ENCODE measurements at regions not wholly inside any gene's neighbourhood (a gene's known extent, or its start where the extent isn't known, plus 50 kb on each side); places are given as distances from the start of the nearest gene placed in this dataset.

DNA sequence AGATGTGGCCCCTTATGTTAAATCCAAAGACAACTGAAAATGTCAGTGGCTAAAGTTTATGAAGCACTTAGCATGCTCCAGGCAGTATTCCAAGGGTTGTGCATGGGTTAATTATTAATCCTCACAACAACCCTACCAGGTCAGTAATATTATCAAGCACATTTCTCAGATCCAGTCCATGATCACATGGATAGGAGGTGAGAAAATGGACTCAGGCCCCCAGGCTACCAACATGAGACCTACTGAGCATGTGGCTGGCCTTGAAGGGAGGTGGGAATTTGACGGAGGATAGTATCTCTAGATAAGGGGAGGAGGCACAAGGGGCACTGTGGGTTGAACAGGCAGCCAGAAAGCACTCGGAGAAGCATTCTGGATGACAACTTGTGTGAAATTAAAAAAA lies 412.0 kb downstream of the MEIS1 start:
- no peak overlapping the region for H3K4me3 ChIP-seq
- H3K36me3 ChIP-seq = no peaks in the 10 kb centered on the region
- no peaks in the 10 kb centered on the region for H3K27me3 ChIP-seq
- intact Hi-C loops (cut with DNase I) = no loop called here
- WGBS = 78% methylated on average over 2 of the region's 2 CpGs
- no peaks in the 10 kb centered on the region for H3K9me3 ChIP-seq
- H3K4me1 ChIP-seq = peaks cover 0 to 27% (median 15%) of the 10 kb centered on the region in 4 donors
- TF ChIP-seq POLR2A (IDR thresholded peaks at IDR 0.05; ENCODE audit: low read depth) = no peak
- DNase-seq (ENCODE audit: extremely low spot score) = no peak
- H3K27ac ChIP-seq (replicated peaks in 1 of 4) = no peak overlapping the region

DNA sequence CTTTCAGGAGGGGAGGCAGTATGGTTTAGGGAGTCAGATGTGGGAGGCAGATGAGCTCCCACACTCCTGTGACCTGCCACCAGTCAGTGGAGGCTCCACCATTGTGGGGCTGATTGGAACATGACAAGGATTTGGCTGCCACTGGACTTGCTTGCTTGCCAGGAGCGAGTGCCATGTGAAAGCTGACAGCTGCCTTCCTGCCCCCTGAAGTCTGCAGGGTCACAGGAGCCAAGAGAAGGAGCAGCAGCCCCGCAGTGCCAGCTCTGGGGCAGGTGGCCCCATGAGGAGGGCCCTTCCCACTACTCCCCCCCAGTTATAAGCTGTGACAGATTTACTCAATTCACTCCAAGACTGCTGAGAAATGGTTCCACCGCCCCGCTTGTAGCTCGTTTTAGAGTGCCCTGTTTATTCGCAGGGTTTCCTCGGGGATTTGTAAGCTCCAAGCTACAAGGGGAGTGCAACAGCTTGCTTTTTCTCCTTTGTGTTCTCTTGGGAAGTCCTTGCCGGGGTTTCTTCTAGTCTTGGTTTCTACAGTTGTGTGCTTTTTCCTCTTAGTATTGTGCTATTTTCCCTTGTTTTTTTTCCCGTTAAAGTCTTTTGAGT lies 414.3 kb downstream of the MEIS1 start:
- TF ChIP-seq EP300 (IDR thresholded peaks at IDR 0.05) (no peak), POLR2AphosphoS5 (IDR thresholded peaks at IDR 0.05) (no peak), POLR2A (IDR thresholded peaks at IDR 0.05; ENCODE audit: low read depth) (no peak)
- TF ChIP-seq, protein P1, sequence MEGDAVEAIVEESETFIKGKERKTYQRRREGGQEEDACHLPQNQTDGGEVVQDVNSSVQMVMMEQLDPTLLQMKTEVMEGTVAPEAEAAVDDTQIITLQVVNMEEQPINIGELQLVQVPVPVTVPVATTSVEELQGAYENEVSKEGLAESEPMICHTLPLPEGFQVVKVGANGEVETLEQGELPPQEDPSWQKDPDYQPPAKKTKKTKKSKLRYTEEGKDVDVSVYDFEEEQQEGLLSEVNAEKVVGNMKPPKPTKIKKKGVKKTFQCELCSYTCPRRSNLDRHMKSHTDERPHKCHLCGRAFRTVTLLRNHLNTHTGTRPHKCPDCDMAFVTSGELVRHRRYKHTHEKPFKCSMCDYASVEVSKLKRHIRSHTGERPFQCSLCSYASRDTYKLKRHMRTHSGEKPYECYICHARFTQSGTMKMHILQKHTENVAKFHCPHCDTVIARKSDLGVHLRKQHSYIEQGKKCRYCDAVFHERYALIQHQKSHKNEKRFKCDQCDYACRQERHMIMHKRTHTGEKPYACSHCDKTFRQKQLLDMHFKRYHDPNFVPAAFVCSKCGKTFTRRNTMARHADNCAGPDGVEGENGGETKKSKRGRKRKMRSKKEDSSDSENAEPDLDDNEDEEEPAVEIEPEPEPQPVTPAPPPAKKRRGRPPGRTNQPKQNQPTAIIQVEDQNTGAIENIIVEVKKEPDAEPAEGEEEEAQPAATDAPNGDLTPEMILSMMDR (IDR thresholded peaks at IDR 0.05) = no peak
- no peak overlapping the region for H3K27ac ChIP-seq (replicated peaks in 1 of 4)
- no peak for DNase-seq (ENCODE audit: extremely low spot score)
- H3K4me1 ChIP-seq = peaks cover 0 to 49% (median 31%) of the 10 kb centered on the region in 4 donors
- intact Hi-C loops (cut with DNase I) = no loop called here
- H3K36me3 ChIP-seq = no peaks in the 10 kb centered on the region
- H3K4me3 ChIP-seq = no peak overlapping the region
- H3K27me3 ChIP-seq = no peaks in the 10 kb centered on the region
- WGBS = 71% methylated on average over 8 of the region's 9 CpGs
- no peaks in the 10 kb centered on the region for H3K9me3 ChIP-seq

DNA sequence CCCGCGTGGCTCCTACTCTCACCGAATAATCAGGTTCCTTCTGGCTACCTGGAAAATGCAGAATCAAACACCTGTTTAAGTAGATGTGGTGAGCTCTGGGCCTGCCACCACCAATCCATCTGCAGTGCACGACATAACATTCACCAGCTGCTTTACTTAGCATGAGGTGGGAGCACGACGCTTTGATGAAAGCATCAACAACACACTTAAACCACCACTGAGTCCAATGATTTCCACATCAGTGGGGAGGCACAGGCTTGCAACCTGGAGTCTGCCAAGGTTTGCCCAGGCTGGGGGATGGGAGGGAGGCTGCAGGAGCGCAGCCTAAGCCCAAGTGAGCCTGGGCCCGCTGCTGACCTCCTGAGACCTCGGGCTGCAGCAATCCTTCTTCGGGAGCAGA lies 415.5 kb downstream of the MEIS1 start:
- no peak overlapping the region for H3K4me3 ChIP-seq
- H3K36me3 ChIP-seq = no peaks in the 10 kb centered on the region
- TF ChIP-seq POLR2AphosphoS5 (IDR thresholded peaks at IDR 0.05) (no peak), EP300 (IDR thresholded peaks at IDR 0.05) (no peak)
- H3K27me3 ChIP-seq = no peaks in the 10 kb centered on the region
- WGBS = 83% methylated on average over 8 of the region's 10 CpGs
- no peak for DNase-seq (ENCODE audit: extremely low spot score)
- no peak overlapping the region for H3K27ac ChIP-seq (replicated peaks in 1 of 4)
- intact Hi-C loops (cut with DNase I) = no loop called here
- no peaks in the 10 kb centered on the region for H3K9me3 ChIP-seq
- H3K4me1 ChIP-seq = peaks cover 0 to 57% (median 38%) of the 10 kb centered on the region in 4 donors

DNA sequence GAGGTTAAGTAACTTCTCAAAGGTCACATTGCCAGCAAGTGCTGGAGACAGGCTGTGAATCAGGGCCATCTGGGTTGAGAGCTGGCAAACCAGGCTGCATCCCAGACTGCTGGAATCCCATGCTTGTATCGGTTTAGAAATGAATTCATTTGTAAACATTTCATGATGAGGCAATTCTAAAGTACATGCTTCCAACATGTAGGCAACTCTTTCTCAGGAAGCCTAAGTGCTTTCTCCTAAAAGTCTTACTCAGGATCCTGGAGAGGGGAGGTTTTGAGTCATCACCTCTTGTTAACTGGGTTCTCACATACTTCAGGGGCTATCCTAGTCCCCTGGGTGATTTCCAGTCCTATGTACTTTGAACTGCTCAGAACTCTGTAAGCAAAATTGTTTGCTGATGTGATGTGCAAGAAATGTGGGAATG lies 416.5 kb downstream of the MEIS1 start:
- intact Hi-C loops (cut with DNase I) = no loop called here
- Histone ChIP-seq H3K27ac (replicated peaks in 1 of 4) (peak overlapping the region in 2 of 4 donors; percentile 25 to 78), H3K4me3 (no peak overlapping the region), H3K27me3 (no peaks in the 10 kb centered on the region), H3K36me3 (no peaks in the 10 kb centered on the region), H3K9me3 (no peaks in the 10 kb centered on the region), H3K4me1 (peaks cover 0 to 57% (median 35%) of the 10 kb centered on the region in 4 donors)
- TF ChIP-seq POLR2AphosphoS5 (IDR thresholded peaks at IDR 0.05) = peak in 1 of 2 donors; percentile 12
- no peak for TF ChIP-seq POLR2A (IDR thresholded peaks at IDR 0.05; ENCODE audit: low read depth)
- no peak for DNase-seq (ENCODE audit: extremely low spot score)
- WGBS = 50% methylated on average over 1 of the region's 1 CpG

DNA sequence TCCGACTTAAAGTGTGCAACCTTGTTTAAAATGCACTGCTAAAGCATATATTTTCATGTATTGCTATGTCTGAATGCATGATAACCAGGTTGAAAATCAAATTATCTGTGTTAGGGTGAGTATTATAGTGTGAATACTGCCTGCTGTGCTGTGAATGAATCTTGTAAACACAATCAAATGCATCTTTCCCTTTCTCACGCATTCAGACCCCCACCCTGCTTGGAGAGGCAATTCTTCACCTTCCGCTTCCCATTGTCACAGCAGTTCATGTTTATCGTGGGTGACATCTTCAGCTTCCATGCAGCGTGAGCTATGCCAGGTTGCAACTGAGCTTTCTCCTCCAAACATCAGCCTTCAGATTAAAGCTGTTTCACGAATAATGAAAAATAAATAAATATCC lies 418.0 kb downstream of the MEIS1 start:
- Histone ChIP-seq H3K4me1 (peaks cover 0 to 57% (median 35%) of the 10 kb centered on the region in 4 donors), H3K4me3 (no peak overlapping the region), H3K36me3 (no peaks in the 10 kb centered on the region), H3K27ac (replicated peaks in 1 of 4) (peak overlapping the region; percentile 65 to 85 (median 78)), H3K9me3 (no peaks in the 10 kb centered on the region), H3K27me3 (no peaks in the 10 kb centered on the region)
- intact Hi-C loops (cut with DNase I) = no loop called here
- WGBS = 66% methylated on average over 6 of the region's 6 CpGs
- DNase-seq (ENCODE audit: extremely low spot score) = no peak
- no peak for TF ChIP-seq POLR2AphosphoS5 (IDR thresholded peaks at IDR 0.05)
- TF ChIP-seq, protein P1 (IDR thresholded peaks at IDR 0.05) = no peak
- TF ChIP-seq EP300 (IDR thresholded peaks at IDR 0.05) = no peak
- no peak for TF ChIP-seq POLR2A (IDR thresholded peaks at IDR 0.05; ENCODE audit: low read depth)

DNA sequence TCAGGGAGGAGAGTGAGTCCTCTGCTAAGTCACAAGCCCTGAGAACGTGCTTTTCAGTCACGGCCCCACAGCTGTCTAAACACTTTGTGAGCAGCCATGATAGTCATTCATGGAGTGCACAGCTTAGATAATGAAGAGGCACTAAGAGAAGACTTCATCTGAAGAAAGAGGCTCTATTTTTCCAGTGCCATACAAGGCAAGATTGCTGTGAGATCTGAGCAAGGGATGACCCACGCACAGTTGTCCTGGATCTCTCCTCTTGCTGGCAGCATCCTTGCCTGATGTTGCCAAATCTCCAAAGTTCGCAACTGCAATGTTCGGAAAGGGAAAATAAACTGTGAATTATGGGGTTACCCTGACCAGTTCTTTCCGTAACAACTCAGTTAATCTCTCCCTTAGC lies 418.7 kb downstream of the MEIS1 start:
- DNase-seq (ENCODE audit: extremely low spot score) = no peak
- 33% methylated on average over 4 of the region's 6 CpGs for WGBS
- H3K36me3 ChIP-seq = no peaks in the 10 kb centered on the region
- peak overlapping the region; percentile 65 to 85 (median 78) for H3K27ac ChIP-seq (replicated peaks in 1 of 4)
- H3K9me3 ChIP-seq = no peaks in the 10 kb centered on the region
- H3K4me1 ChIP-seq = peaks cover 0 to 57% (median 35%) of the 10 kb centered on the region in 4 donors
- H3K27me3 ChIP-seq = no peaks in the 10 kb centered on the region
- H3K4me3 ChIP-seq = no peak overlapping the region
- TF ChIP-seq POLR2A (IDR thresholded peaks at IDR 0.05; ENCODE audit: low read depth) = no peak
- TF ChIP-seq POLR2AphosphoS5 (IDR thresholded peaks at IDR 0.05) = peak in 1 of 2 donors; percentile 68
- intact Hi-C loops (cut with DNase I) = no loop called here

DNA sequence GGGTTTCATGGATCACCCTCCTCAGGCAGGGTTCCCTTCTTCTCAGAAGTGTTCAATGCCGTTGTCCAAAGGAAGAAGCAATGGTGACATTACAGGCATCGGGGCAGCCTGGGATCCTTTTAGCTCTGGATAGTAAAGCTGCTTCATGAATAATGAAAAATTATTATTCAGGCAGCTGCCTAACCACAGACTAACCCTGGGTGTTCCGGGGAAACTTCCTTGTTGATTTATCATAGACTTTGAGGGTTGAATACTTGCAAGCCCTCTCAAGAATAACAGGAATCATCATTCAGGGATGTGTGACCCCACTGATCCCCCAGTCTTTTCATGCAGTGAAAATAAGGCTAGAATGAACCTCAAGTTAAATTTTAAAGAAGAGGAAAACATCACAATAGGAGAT lies 419.4 kb downstream of the MEIS1 start:
- WGBS = 51% methylated on average over 3 of the region's 3 CpGs
- Histone ChIP-seq H3K4me3 (no peak overlapping the region), H3K27ac (replicated peaks in 1 of 4) (peak overlapping the region; percentile 65 to 85 (median 78)), H3K9me3 (no peaks in the 10 kb centered on the region), H3K27me3 (no peaks in the 10 kb centered on the region), H3K4me1 (peaks cover 0 to 56% (median 33%) of the 10 kb centered on the region in 4 donors), H3K36me3 (no peaks in the 10 kb centered on the region)
- intact Hi-C loops (cut with DNase I) = no loop called here
- DNase-seq (ENCODE audit: extremely low spot score) = no peak
- TF ChIP-seq POLR2A (IDR thresholded peaks at IDR 0.05; ENCODE audit: low read depth) = no peak
- no peak for TF ChIP-seq POLR2AphosphoS5 (IDR thresholded peaks at IDR 0.05)
- no peak for TF ChIP-seq EP300 (IDR thresholded peaks at IDR 0.05)
- TF ChIP-seq, protein P1 (IDR thresholded peaks at IDR 0.05) = no peak

All from esophagus muscularis mucosa (tissue), 4 donors.